AG09309 (cell line): ENCODE measurements at regions not wholly inside any gene's neighbourhood (a gene's known extent, or its start where the extent isn't known, plus 50 kb on each side); places are given as distances from the start of the nearest gene placed in this dataset.

Experiments
- DNase-seq: peaks from one replicate; pipeline ENCODE4 v3.0.0-alpha.2; 2010; ENCODE audit warnings: low read depth
- H3K4me3 ChIP-seq: 2 replicates; pipeline ENCODE4 v1.5.1; 2011; ENCODE audit warnings: mild to moderate bottlenecking, low read depth, low read length, moderate library complexity; ENCODE audit not compliant: control insufficient read depth
- TF ChIP-seq, protein P1 (sequence below): IDR thresholded peaks from 2 replicates; pipeline ENCODE4 v1.5.1; 2011; ENCODE audit warnings: mild to moderate bottlenecking, low read depth, low read length, inconsistent platforms; ENCODE audit not compliant: insufficient read depth, control insufficient read depth; ENCODE audit errors: missing control alignments

DNA sequence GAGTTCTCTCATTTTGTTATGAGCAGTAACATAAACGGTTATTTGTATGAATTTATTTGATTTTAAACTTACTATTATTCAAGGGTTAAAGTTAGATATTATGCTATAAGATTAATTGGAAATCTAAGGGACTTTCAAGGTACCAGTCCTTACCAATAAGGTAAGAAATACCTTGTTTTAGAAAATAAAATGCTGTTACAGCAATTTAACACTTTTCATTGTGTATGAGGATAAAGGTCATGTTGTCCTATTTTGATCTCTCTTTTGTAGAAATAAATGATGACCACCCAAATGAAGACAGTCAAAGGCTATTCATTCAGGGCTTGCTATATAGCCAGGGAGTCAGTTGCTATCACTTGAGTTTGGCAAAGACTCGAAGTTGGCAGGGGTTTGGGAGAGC is 1185.9 kb upstream of the GOT2 start:
- H3K4me3 ChIP-seq, result no peak overlapping the region
- no peak for DNase-seq
- TF ChIP-seq, protein P1, sequence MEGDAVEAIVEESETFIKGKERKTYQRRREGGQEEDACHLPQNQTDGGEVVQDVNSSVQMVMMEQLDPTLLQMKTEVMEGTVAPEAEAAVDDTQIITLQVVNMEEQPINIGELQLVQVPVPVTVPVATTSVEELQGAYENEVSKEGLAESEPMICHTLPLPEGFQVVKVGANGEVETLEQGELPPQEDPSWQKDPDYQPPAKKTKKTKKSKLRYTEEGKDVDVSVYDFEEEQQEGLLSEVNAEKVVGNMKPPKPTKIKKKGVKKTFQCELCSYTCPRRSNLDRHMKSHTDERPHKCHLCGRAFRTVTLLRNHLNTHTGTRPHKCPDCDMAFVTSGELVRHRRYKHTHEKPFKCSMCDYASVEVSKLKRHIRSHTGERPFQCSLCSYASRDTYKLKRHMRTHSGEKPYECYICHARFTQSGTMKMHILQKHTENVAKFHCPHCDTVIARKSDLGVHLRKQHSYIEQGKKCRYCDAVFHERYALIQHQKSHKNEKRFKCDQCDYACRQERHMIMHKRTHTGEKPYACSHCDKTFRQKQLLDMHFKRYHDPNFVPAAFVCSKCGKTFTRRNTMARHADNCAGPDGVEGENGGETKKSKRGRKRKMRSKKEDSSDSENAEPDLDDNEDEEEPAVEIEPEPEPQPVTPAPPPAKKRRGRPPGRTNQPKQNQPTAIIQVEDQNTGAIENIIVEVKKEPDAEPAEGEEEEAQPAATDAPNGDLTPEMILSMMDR, result no peak

DNA sequence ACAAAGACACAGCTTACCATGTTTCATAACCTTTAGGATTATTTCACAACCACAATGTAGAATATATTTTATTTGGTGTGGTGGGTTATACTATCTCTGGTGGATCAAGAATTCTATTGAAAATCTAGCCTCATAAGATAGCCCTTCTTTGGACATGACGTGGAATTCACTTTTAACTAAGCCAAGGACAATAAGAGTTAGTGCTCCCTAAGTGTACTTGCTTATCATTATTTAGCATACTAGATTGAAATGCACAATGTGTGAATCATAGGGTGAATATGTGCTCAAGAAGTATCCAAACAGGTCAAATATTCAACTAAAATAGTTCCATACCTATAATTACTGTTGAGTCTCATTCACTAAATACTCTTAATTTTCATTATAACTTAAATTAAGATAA is 1179.5 kb upstream of the GOT2 start:
- H3K4me3 ChIP-seq, result no peak overlapping the region
- TF ChIP-seq, protein P1, result no peak
- DNase-seq, result no peak

DNA sequence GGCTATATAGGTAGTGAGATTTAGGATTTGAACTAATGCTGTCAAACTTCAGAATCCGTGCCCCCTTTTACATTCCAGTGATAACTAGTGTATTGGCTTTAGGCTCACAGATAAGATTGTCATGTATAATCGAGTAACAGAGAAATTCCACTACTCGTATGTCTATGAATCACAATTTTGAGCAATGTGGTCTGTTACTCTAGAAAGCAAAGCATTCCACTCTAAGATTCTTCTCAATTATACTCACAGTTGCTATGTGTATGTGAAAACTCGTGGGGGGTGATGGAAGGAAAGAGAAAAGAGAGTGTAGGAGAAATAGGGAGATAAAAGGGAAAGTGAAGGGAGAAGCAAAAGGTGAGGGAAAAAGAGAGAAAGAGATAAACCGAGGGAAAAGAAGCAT is 1175.1 kb upstream of the GOT2 start:
- TF ChIP-seq, protein P1, result no peak
- DNase-seq, result no peak
- H3K4me3 ChIP-seq, result no peak overlapping the region

DNA sequence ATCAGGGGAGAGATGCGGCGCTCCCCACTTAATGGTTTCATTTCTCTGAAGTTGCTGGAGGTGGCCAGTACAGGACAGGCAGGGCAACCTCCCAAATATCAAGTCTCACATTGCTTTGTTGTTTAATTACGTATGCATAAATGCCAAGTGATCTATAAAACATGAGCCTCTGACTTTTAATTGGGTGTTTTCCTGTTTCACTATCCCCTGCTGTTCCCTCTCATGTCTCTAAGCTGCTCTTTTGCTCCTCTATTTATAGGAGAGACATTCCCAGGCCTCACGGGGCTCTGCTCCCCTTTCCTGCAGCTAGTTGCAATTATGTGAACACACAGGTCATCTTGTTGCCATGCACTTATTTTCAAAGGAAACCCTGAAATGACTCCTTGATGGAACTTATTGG is 1173.5 kb upstream of the GOT2 start:
- H3K4me3 ChIP-seq, result no peak overlapping the region
- no peak for DNase-seq
- TF ChIP-seq, protein P1, result no peak

DNA sequence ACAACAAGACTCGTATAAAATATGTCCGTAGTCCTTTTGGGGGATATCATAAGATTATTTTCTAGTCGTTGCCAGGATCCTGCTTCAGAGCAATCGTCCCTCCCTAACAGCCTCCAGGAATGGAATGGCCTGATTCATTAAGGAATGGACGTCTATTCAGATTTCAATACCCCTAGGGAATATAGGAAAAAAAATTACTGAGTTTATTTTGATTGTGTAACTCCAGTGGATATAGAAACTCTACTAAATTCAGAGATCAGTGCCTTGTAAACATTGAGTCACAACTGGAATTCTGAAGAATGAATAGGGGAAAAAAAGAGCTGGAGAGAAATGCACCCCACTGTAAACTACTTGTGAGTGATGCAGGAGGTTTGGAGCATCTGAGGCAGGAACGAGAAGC is 1171.5 kb upstream of the GOT2 start:
- DNase-seq, result peak; percentile 18
- no peak overlapping the region for H3K4me3 ChIP-seq
- TF ChIP-seq, protein P1, result no peak

DNA sequence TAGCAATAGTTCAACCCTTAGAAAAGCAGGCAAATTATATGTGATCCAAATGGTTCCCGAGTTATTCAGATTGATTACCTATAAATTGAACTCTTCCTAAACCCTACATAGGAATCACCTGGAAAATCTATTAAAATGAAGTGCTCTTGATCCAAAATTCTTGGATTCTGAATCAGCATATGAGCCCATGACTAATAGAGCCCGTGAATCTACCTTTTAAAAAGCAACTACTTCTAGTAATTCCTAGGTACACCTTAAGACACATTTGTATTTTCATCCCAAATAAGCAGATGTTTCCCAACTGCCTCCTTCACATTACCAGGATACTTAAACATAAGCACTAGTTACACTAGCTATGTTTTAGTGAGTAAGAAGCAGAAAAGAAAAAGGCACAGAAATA is 1171.0 kb upstream of the GOT2 start:
- no peak overlapping the region for H3K4me3 ChIP-seq

DNA sequence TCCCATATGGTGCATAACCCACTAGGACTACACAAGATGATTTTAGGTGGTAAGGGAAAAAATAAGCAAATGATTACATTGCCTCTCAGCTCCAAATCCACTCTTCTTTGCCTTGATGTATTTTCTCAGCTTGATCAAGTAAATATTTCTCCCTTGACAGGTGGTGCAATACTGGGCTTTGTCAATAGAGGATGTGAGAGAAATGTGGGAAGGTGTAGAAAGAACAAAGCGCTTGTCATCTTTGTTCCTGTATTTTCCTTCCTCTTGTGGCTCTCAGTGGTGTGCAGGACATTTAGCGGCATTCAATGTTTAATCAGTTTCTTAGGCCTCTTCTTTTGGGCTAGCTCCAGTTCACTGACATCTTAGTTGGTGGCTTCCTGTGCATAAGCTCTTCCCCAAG is 1165.8 kb upstream of the GOT2 start:
- TF ChIP-seq, protein P1, result no peak
- H3K4me3 ChIP-seq, result no peak overlapping the region
- DNase-seq, result no peak

More for the DNA sequence above, 1171.0 kb upstream of the GOT2 start:
- TF ChIP-seq, protein P1, result no peak
- DNase-seq, result no peak
